ENCODE measurements at regions not wholly inside any gene's neighbourhood (a gene's known extent, or its start where the extent isn't known, plus 50 kb on each side); places are given as distances from the start of the nearest gene placed in this dataset.
A peak's percentile ranks its signal among the peaks of the same experiment; 100 is the strongest.
"Not testable (repeated sequence)": the region's sequence is repeated elsewhere in the genome, so short reads cannot be mapped to it uniquely, and the experiment has no call there.

- Histone ChIP-seq H3K27me3 (ENCODE audit: insufficient read depth, low read length) (no peaks in the 10 kb centered on the region), H3K27ac (ENCODE audit: low read depth, low read length) (no peak overlapping the region), H3K9me3 (ENCODE audit: control insufficient read depth in 1 of 2, low read length in 2 of 2) (no peaks in the 10 kb centered on the region), H3K4me3 (ENCODE audit: low read length in 2 of 2) (no peak overlapping the region), H3K36me3 (ENCODE audit: insufficient read depth, low read length) (no peaks in the 10 kb centered on the region), H3K4me1 (ENCODE audit: insufficient read depth, low read length) (no peaks in the 10 kb centered on the region)
- Mint-ChIP-seq H3K36me3 (no peaks in the 10 kb centered on the region), H3K4me3 (no peak overlapping the region), H3K4me1 (no peaks in the 10 kb centered on the region), H3K27me3 (no peaks in the 10 kb centered on the region), H3K27ac (no peak overlapping the region), H3K9me3 (peaks cover 0 to 13% (median 4%) of the 10 kb centered on the region in 8 donors)
- intact Hi-C loops (cut with micrococcal nuclease): no loop called here
- ChIA-PET POLR2A (ENCODE audit: partially characterized antibody) (no interaction called here), CTCF (ENCODE audit: partially characterized antibody) (no interaction called here)
- DNase-seq: no peak
These were observed 210.0 kb downstream of the RASSF9 start for GRCh38 chr12:85626001-85626783.

DNA sequence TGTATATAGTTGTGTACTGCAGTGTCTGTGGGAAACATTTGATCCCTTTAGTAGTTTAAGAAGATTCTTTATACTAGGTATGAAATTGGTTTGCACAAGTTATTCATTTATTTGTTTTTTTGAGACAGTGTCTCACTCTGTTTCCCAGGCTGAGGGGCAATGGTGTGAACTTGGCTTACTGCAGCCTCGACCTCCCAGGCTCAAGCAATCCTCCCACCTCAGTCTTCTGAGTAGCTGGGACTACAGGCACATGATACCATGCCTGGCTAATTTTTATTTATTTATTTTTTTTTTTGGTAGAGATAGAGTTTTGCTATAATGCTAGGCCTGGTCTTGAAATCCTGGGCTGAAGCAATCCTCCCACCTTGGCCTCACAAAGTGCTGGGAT is 209.4 kb downstream of the RASSF9 start:
- Mint-ChIP-seq H3K36me3 (no peaks in the 10 kb centered on the region), H3K27me3 (no peaks in the 10 kb centered on the region)
- POLR2A ChIA-PET (ENCODE audit: partially characterized antibody): no interaction called here

GRCh38 chr12:85627584-85627983 is 208.6 kb downstream of the RASSF9 start:
- Mint-ChIP-seq H3K27me3 (no peaks in the 10 kb centered on the region), H3K36me3 (no peaks in the 10 kb centered on the region), H3K9me3 (peaks cover 0 to 20% (median 4%) of the 10 kb centered on the region in 8 donors), H3K4me1 (no peaks in the 10 kb centered on the region), H3K4me3 (no peak overlapping the region), H3K27ac (no peak overlapping the region)
- ChIA-PET CTCF (ENCODE audit: partially characterized antibody) (no interaction called here), POLR2A (ENCODE audit: partially characterized antibody) (no interaction called here)
- no peaks in the 10 kb centered on the region for H3K4me1 ChIP-seq (ENCODE audit: insufficient read depth, low read length)
- no peaks in the 10 kb centered on the region for H3K27me3 ChIP-seq (ENCODE audit: insufficient read depth, low read length)
- intact Hi-C loops (cut with micrococcal nuclease): no loop called here
- DNase-seq: no peak
- H3K9me3 ChIP-seq (ENCODE audit: control insufficient read depth in 1 of 2, low read length in 2 of 2): no peaks in the 10 kb centered on the region
- H3K36me3 ChIP-seq (ENCODE audit: insufficient read depth, low read length): no peaks in the 10 kb centered on the region
- no peak overlapping the region for H3K4me3 ChIP-seq (ENCODE audit: low read length in 2 of 2)
- no peak overlapping the region for H3K27ac ChIP-seq (ENCODE audit: low read depth, low read length)

More for the DNA sequence above, 209.4 kb downstream of the RASSF9 start:
- H3K36me3 ChIP-seq (ENCODE audit: insufficient read depth, low read length): no peaks in the 10 kb centered on the region
- intact Hi-C loops (cut with micrococcal nuclease): no loop called here
- Mint-ChIP-seq H3K27ac (no peak overlapping the region), H3K9me3 (peaks cover 0 to 13% (median 4%) of the 10 kb centered on the region in 8 donors), H3K4me1 (no peaks in the 10 kb centered on the region), H3K4me3 (no peak overlapping the region)
- DNase-seq: no peak
- no peak overlapping the region for H3K4me3 ChIP-seq (ENCODE audit: low read length in 2 of 2)
- H3K27me3 ChIP-seq (ENCODE audit: insufficient read depth, low read length): no peaks in the 10 kb centered on the region
- H3K9me3 ChIP-seq (ENCODE audit: control insufficient read depth in 1 of 2, low read length in 2 of 2): no peaks in the 10 kb centered on the region
- no peaks in the 10 kb centered on the region for H3K4me1 ChIP-seq (ENCODE audit: insufficient read depth, low read length)
- no peak overlapping the region for H3K27ac ChIP-seq (ENCODE audit: low read depth, low read length)
- CTCF ChIA-PET (ENCODE audit: partially characterized antibody): no interaction called here

DNA sequence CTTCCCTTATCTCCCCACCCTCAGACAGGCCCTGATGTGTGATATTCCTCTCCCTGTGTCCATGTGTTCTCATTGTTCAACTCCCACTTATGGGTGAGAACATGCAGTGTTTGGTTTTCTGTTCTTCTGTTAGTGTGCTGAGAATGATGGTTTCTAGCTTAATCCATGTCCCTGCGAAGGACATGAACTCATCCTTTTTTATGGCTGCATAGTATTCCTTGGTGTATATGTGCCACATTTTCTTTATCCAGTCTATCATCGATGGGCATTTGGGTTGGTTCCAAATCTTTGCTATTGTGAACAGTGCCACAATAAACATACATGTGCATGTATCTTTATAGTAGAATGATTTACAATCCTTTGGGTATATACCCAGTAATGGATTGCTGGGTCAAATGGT is 207.6 kb downstream of the RASSF9 start:
- H3K27me3 ChIP-seq (ENCODE audit: insufficient read depth, low read length); DNase-seq; H3K27ac ChIP-seq (ENCODE audit: low read depth, low read length); POLR2A ChIA-PET (ENCODE audit: partially characterized antibody); H3K4me3 Mint-ChIP-seq; H3K4me3 ChIP-seq (ENCODE audit: low read length in 2 of 2); H3K27me3 Mint-ChIP-seq; H3K36me3 ChIP-seq (ENCODE audit: insufficient read depth, low read length); H3K4me1 Mint-ChIP-seq; H3K36me3 Mint-ChIP-seq; intact Hi-C loops (cut with micrococcal nuclease); CTCF ChIA-PET (ENCODE audit: partially characterized antibody); H3K9me3 ChIP-seq (ENCODE audit: control insufficient read depth in 1 of 2, low read length in 2 of 2); H3K4me1 ChIP-seq (ENCODE audit: insufficient read depth, low read length): not testable (repeated sequence)
- peaks cover 0 to 20% (median 3%) of the 10 kb centered on the region in 8 donors for H3K9me3 Mint-ChIP-seq
- peak overlapping the region in 1 of 7 donors; percentile 55 for H3K27ac Mint-ChIP-seq

DNA sequence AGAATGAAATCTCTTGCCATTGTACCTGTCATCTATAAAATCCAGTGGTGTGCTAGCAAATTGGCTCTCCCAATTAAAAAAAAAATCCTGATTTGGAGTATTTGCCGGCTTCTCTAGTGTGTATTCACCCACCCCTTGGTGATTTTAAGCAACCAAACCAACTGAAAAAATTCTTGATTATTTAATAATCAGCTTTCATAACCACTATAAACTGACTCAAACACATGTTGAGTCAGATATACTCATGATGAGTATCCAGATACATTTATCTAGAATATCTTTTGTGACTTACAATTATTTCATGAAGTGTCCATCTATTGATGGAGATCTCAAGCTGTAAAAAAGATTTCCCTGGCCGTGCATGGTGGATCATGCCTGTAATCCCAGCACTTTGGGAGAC is 205.4 kb downstream of the RASSF9 start:
- H3K27me3 ChIP-seq (ENCODE audit: insufficient read depth, low read length): no peaks in the 10 kb centered on the region
- H3K27ac Mint-ChIP-seq: no peak overlapping the region
- H3K9me3 ChIP-seq (ENCODE audit: control insufficient read depth in 1 of 2, low read length in 2 of 2): no peaks in the 10 kb centered on the region
- intact Hi-C loops (cut with micrococcal nuclease): no loop called here
- no peak for DNase-seq
- CTCF ChIA-PET (ENCODE audit: partially characterized antibody): no interaction called here
- H3K4me1 Mint-ChIP-seq: no peaks in the 10 kb centered on the region
- H3K27me3 Mint-ChIP-seq: no peaks in the 10 kb centered on the region
- peaks cover 0 to 19% (median 4%) of the 10 kb centered on the region in 8 donors for H3K9me3 Mint-ChIP-seq
- H3K4me1 ChIP-seq (ENCODE audit: insufficient read depth, low read length): no peaks in the 10 kb centered on the region
- H3K36me3 ChIP-seq (ENCODE audit: insufficient read depth, low read length): no peaks in the 10 kb centered on the region
- POLR2A ChIA-PET (ENCODE audit: partially characterized antibody): no interaction called here
- no peaks in the 10 kb centered on the region for H3K36me3 Mint-ChIP-seq
- H3K27ac ChIP-seq (ENCODE audit: low read depth, low read length): no peak overlapping the region
- H3K4me3 ChIP-seq (ENCODE audit: low read length in 2 of 2): no peak overlapping the region
- no peak overlapping the region for H3K4me3 Mint-ChIP-seq

- H3K4me3 ChIP-seq (ENCODE audit: low read length in 2 of 2): no peak overlapping the region
- peaks cover 0 to 19% (median 5%) of the 10 kb centered on the region in 8 donors for H3K9me3 Mint-ChIP-seq
- ChIA-PET POLR2A (ENCODE audit: partially characterized antibody) (no interaction called here), CTCF (ENCODE audit: partially characterized antibody) (no interaction called here)
- H3K36me3 Mint-ChIP-seq: no peaks in the 10 kb centered on the region
- no peaks in the 10 kb centered on the region for H3K4me1 Mint-ChIP-seq
- H3K27ac ChIP-seq (ENCODE audit: low read depth, low read length): no peak overlapping the region
- DNase-seq: no peak
- H3K36me3 ChIP-seq (ENCODE audit: insufficient read depth, low read length): no peaks in the 10 kb centered on the region
- H3K27me3 Mint-ChIP-seq: no peaks in the 10 kb centered on the region
- H3K9me3 ChIP-seq (ENCODE audit: control insufficient read depth in 1 of 2, low read length in 2 of 2): no peaks in the 10 kb centered on the region
- H3K27ac Mint-ChIP-seq: no peak overlapping the region
- no peaks in the 10 kb centered on the region for H3K4me1 ChIP-seq (ENCODE audit: insufficient read depth, low read length)
- intact Hi-C loops (cut with micrococcal nuclease): no loop called here
- H3K27me3 ChIP-seq (ENCODE audit: insufficient read depth, low read length): no peaks in the 10 kb centered on the region
- H3K4me3 Mint-ChIP-seq: no peak overlapping the region
These were observed 203.8 kb downstream of the RASSF9 start for GRCh38 chr12:85632390-85632789.

DNA sequence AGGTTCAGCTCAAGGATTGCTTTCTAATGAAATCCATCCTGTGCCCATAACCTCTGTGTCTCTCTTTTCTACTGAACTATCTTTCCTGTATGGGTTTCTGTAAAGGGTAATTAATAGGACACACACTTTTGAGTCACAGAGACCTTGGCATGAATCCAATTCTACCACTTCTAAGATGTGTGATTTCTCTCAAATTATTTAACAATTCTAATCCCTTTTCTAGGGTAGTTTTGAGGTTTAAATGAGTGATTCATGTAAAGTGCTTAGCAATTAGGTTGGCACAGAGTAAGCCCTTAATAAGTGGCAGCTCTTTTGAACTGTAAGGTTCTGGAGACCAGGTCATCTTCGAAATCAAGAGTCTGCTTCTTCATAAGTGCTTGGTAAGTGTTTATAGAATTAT is 202.7 kb downstream of the RASSF9 start:
- Histone ChIP-seq H3K27me3 (ENCODE audit: insufficient read depth, low read length) (no peaks in the 10 kb centered on the region), H3K36me3 (ENCODE audit: insufficient read depth, low read length) (no peaks in the 10 kb centered on the region), H3K4me3 (ENCODE audit: low read length in 2 of 2) (no peak overlapping the region), H3K27ac (ENCODE audit: low read depth, low read length) (no peak overlapping the region), H3K9me3 (ENCODE audit: control insufficient read depth in 1 of 2, low read length in 2 of 2) (no peaks in the 10 kb centered on the region), H3K4me1 (ENCODE audit: insufficient read depth, low read length) (no peaks in the 10 kb centered on the region)
- Mint-ChIP-seq H3K36me3 (no peaks in the 10 kb centered on the region), H3K9me3 (peaks cover 0 to 17% (median 5%) of the 10 kb centered on the region in 8 donors), H3K27ac (no peak overlapping the region), H3K4me1 (no peaks in the 10 kb centered on the region), H3K27me3 (no peaks in the 10 kb centered on the region), H3K4me3 (no peak overlapping the region)
- intact Hi-C loops (cut with micrococcal nuclease): no loop called here
- DNase-seq: no peak
- ChIA-PET POLR2A (ENCODE audit: partially characterized antibody) (no interaction called here), CTCF (ENCODE audit: partially characterized antibody) (no interaction called here)

GRCh38 chr12:85639834-85640233 is 196.4 kb downstream of the RASSF9 start:
- H3K4me1 ChIP-seq (ENCODE audit: insufficient read depth, low read length): no peaks in the 10 kb centered on the region
- no peaks in the 10 kb centered on the region for H3K36me3 ChIP-seq (ENCODE audit: insufficient read depth, low read length)
- CTCF ChIA-PET (ENCODE audit: partially characterized antibody): no interaction called here
- H3K9me3 ChIP-seq (ENCODE audit: control insufficient read depth in 1 of 2, low read length in 2 of 2): no peaks in the 10 kb centered on the region
- DNase-seq: no peak
- Mint-ChIP-seq H3K27me3 (no peaks in the 10 kb centered on the region), H3K4me1 (no peaks in the 10 kb centered on the region), H3K4me3 (no peak overlapping the region), H3K27ac (no peak overlapping the region), H3K36me3 (no peaks in the 10 kb centered on the region), H3K9me3 (peaks cover 0 to 15% (median 5%) of the 10 kb centered on the region in 8 donors)
- H3K4me3 ChIP-seq (ENCODE audit: low read length in 2 of 2): no peak overlapping the region
- POLR2A ChIA-PET (ENCODE audit: partially characterized antibody): no interaction called here
- intact Hi-C loops (cut with micrococcal nuclease): no loop called here
- no peaks in the 10 kb centered on the region for H3K27me3 ChIP-seq (ENCODE audit: insufficient read depth, low read length)
- H3K27ac ChIP-seq (ENCODE audit: low read depth, low read length): no peak overlapping the region
